Heart right ventricle (tissue), 16 donors: ENCODE measurements at regions not wholly inside any gene's neighbourhood (a gene's known extent, or its start where the extent isn't known, plus 50 kb on each side); places are given as distances from the start of the nearest gene placed in this dataset.

Source experiments
- ATAC-seq, 8 donors: fragments of 200-7000 bp; cut with Tn5 transposase; one replicate each; pipeline ENCODE4 v1.9.1; 2020; ENCODE audit warnings: mild to moderate bottlenecking in 8 of 8, moderate library complexity in 8 of 8, moderate number of reproducible peaks in 1 of 8
- DNase-seq, 2 donors: peaks; one replicate each; pipeline ENCODE4 v3.0.0-alpha.2; 2020
- H3K27ac ChIP-seq, 10 donors: fragments of 200-600 bp; sonication (generic) in 2 of 10; one replicate each; pipeline versions ENCODE4 v1.5.0 to v1.8.0; 2020 to 2022; ENCODE audit warnings: mild to moderate bottlenecking in 3 of 10
- H3K27me3 ChIP-seq, 7 donors: fragments of 200-600 bp; one replicate each; pipeline ENCODE4 v1.8.0; 2021 to 2022; ENCODE audit warnings: mild to moderate bottlenecking in 2 of 7
- H3K36me3 ChIP-seq, 9 donors: fragments of 200-600 bp; sonication (generic) in 1 of 9; one replicate each; pipeline versions ENCODE4 v1.5.0 to v1.8.0; 2020 to 2022; ENCODE audit warnings: mild to moderate bottlenecking in 2 of 9
- H3K4me1 ChIP-seq, 9 donors: fragments of 200-600 bp; sonication (generic) in 1 of 9; one replicate each; pipeline versions ENCODE4 v1.5.0 to v1.8.0; 2020 to 2022; ENCODE audit warnings: mild to moderate bottlenecking in 4 of 9
- H3K4me3 ChIP-seq, 10 donors: fragments of 200-600 bp; sonication (generic) in 2 of 10; one replicate each; pipeline versions ENCODE4 v1.5.0 to v1.8.0; 2020 to 2022; ENCODE audit warnings: mild to moderate bottlenecking in 7 of 10, moderate library complexity in 2 of 10
- H3K9me3 ChIP-seq, 11 donors: fragments of 200-600 bp in 10 of 11; sonication (generic) in 2 of 11; one replicate each; pipeline versions ENCODE4 v1.5.0 to v1.8.0; 2013 to 2022; ENCODE audit warnings: mild to moderate bottlenecking in 2 of 11, control low read depth in 1 of 11, moderate library complexity in 1 of 11
- WGBS, 2 donors: extraction: QIAGEN DNeasy Blood & Tissue Kit; methylation state at CpG; one replicate each; pipeline ENCODE4 v1.1.7; 2013; ENCODE audit warnings: inconsistent platforms in 1 of 2; 5-methylcytosine and 5-hydroxymethylcytosine counted together
- intact Hi-C, 10 donors: fragments of 100-400 bp; cut with DNase I; formaldehyde crosslinking; loops; one replicate each; pipeline versions ENCODE4 v1.11.1 to v1.14.2; 2022
- TF ChIP-seq, protein P1 (sequence below), 9 donors: fragments of 200-600 bp; sonication (generic) in 2 of 9; IDR thresholded peaks; one replicate each; pipeline versions ENCODE4 v1.5.0 to v1.8.0; 2021 to 2022; ENCODE audit warnings: antibody characterized with exemption in 9 of 9, mild to moderate bottlenecking in 5 of 9, moderate library complexity in 1 of 9
- donor health status: Arrhythmogenic right ventricular cardiomyopathy.
- donor health status: ischemic (EF 13 %, LVEDD 7.1; RV severe dilation, severe dysfunction).
- donor health status: healthy with polysubstance abuse.
- donor health status: DM: no; HTN: yes; CAD: no.
- donor health status: DM: no; HTN: no; CAD: no.
- donor health status: ischemic (EF 25% LVEDD 6.9; RV normal size, moderate dysfunction).
- donor health status: ischemic (EF 25% LVEDD 5.7; RV mildly dilated, moderate dysfunction).
- donor health status: healthy.
- donor health status: DM: yes; HTN: yes; CAD: no.
- donor health status: Ischemic cardiomyopathy.
- donor health status: ischemic (EF 35%, LVEDD 5.7; RV mildly dilated, moderate dysfunction).
- donor health status: nonischemic (EF 11% LVEDD 7.7; RV severe dilation, severe dysfunction).
- donor health status: DM: yes; HTN: yes; CAD: no.
- donor health status: PGD.
- donor health status: ischemic (EF 29% LVEDD 5.4; RV normal size, mild dysfunction).
- donor health status: nonischemic (EF 23%, LVEDD 6.1; RV moderate dilation, normal function).

DNA sequence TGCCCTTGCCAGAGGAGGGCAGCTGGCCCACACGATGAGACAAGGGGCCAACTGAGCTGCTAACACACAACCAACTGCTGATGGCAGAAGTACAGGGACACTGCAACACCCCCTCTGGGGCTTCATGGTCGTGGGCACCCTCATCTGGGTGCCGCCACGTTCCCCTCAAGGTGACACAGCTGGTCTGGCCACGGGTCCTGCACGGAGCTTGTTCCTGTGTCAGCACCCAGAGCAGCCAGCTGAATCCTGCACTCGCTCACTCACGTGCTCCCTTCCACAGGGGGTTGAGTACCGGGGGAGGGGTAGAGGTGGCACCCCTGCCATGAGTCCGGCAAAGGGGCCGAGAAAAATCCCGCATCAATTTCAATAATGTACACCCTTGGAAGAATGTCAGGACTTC, 1319.1 kb downstream of the REEP3 start:
- DNase-seq (no peak), ATAC-seq (no peak)
- H3K4me1 ChIP-seq, result no peaks in the 10 kb centered on the region
- TF ChIP-seq, protein P1, sequence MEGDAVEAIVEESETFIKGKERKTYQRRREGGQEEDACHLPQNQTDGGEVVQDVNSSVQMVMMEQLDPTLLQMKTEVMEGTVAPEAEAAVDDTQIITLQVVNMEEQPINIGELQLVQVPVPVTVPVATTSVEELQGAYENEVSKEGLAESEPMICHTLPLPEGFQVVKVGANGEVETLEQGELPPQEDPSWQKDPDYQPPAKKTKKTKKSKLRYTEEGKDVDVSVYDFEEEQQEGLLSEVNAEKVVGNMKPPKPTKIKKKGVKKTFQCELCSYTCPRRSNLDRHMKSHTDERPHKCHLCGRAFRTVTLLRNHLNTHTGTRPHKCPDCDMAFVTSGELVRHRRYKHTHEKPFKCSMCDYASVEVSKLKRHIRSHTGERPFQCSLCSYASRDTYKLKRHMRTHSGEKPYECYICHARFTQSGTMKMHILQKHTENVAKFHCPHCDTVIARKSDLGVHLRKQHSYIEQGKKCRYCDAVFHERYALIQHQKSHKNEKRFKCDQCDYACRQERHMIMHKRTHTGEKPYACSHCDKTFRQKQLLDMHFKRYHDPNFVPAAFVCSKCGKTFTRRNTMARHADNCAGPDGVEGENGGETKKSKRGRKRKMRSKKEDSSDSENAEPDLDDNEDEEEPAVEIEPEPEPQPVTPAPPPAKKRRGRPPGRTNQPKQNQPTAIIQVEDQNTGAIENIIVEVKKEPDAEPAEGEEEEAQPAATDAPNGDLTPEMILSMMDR (IDR thresholded peaks at IDR 0.05), result no peak
- H3K27ac ChIP-seq, result no peak overlapping the region
- intact Hi-C loops, result no loop called here
- 86 to 90% methylated on average over 12 of the region's 12 CpGs for WGBS, 2 donors
- no peaks in the 10 kb centered on the region for H3K9me3 ChIP-seq
- no peaks in the 10 kb centered on the region for H3K27me3 ChIP-seq
- H3K4me3 ChIP-seq, result no peak overlapping the region
- H3K36me3 ChIP-seq, result no peaks in the 10 kb centered on the region

DNA sequence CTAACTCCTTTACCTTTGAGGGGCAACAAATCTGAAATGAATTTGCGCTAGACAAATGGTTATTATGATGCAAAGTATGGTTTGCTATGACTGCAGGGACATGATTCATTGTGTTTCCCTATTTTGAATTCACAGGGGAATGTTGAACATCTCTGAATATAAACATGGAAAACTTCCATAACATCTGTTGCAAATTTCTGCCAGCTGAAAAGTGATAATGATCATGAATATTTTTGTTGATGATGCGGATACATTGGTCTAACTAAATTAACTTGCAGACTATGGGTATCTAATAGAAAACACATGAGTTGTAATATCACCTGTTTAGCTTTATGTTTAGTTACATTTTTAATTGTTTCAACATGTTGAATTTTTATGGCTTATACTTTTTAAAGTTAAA, 1325.5 kb downstream of the REEP3 start:
- Histone ChIP-seq H3K4me1 (no peaks in the 10 kb centered on the region), H3K27me3 (no peaks in the 10 kb centered on the region), H3K9me3 (peaks cover 0 to 3% (median 0%) of the 10 kb centered on the region in 11 donors), H3K27ac (no peak overlapping the region), H3K36me3 (no peaks in the 10 kb centered on the region), H3K4me3 (no peak overlapping the region)
- intact Hi-C loops, result no loop called here
- WGBS, 2 donors, result 72 to 85% methylated on average over 2 of the region's 2 CpGs
- ATAC-seq (no peak), DNase-seq (no peak)
- TF ChIP-seq, protein P1 (IDR thresholded peaks at IDR 0.05), result no peak

DNA sequence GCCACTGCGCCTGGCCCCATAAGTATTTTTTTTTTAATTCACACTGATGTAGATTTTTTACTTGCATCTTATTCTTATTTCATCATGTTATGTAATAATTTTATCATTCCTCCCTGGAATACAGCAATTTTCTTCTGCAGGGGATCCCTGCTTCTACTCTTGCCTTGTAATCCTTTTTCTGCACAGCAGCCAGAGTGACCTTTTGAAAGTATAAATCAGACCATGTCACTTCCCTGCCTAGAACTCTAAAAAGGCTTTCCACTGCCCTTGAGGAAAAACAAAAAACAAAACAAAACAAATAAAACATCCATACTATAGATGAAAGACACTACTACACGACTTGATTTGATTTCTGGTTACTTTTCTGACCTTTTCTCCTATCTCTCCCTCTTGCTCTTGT, 1334.7 kb downstream of the REEP3 start:
- Histone ChIP-seq H3K27ac (no peak overlapping the region), H3K4me1 (no peaks in the 10 kb centered on the region), H3K9me3 (no peaks in the 10 kb centered on the region), H3K36me3 (no peaks in the 10 kb centered on the region), H3K4me3 (no peak overlapping the region), H3K27me3 (no peaks in the 10 kb centered on the region)
- intact Hi-C loops, result no loop called here
- DNase-seq, result no peak
- ATAC-seq, result no peak
- TF ChIP-seq, protein P1 (IDR thresholded peaks at IDR 0.05), result no peak
- WGBS, 2 donors, result 55 to 63% methylated on average over 2 of the region's 2 CpGs

DNA sequence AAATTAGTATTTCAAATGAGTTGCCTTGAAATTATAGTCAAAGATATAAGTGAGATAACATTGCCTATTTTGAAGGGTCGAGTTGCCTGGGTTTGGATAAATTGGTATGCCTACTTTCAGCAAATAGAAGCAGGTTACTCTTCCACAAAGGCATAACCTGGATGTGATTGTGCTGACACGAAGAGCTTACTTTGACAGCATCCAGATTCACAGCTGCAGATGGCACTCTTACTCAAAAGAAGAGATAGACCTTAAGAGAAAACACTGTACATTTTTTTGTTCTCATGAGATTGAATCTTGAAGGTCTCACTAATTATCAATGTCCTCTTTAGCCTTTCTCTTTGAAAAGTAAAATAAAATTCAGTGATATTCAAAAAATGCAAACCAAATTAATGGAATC, 1338.7 kb downstream of the REEP3 start:
- no peaks in the 10 kb centered on the region for H3K9me3 ChIP-seq
- no peak overlapping the region for H3K4me3 ChIP-seq
- WGBS, 2 donors, result 37 to 43% methylated on average over 2 of the region's 2 CpGs
- no peak overlapping the region for H3K27ac ChIP-seq
- TF ChIP-seq, protein P1 (IDR thresholded peaks at IDR 0.05), result no peak
- ATAC-seq (no peak), DNase-seq (no peak)
- H3K27me3 ChIP-seq, result no peaks in the 10 kb centered on the region
- no peaks in the 10 kb centered on the region for H3K36me3 ChIP-seq
- no peaks in the 10 kb centered on the region for H3K4me1 ChIP-seq
- intact Hi-C loops, result no loop called here

DNA sequence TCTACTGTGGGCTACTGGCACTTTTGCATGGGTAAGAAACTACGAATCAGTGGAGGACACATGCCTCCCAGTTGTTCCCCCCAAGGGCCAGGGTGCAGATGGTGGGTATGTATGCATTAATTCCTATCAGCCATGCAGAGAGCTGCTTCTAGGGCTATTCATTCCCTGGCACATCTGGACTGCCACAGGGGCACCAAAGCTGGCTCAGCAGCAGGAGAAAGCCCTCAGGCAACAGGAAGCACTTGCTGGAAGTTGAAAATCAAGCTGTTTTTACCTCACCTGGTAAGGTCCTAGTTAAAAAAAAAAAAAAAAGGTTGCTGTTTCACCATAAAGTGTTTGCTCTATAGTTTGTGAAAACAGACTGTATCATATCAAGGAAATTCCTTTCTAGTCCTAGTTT, 1342.6 kb downstream of the REEP3 start:
- WGBS, 2 donors, result 79 to 80% methylated on average over 1 of the region's 1 CpG
- Histone ChIP-seq H3K27me3 (no peaks in the 10 kb centered on the region), H3K36me3 (no peaks in the 10 kb centered on the region), H3K9me3 (no peaks in the 10 kb centered on the region), H3K4me3 (no peak overlapping the region), H3K4me1 (no peaks in the 10 kb centered on the region), H3K27ac (no peak overlapping the region)
- TF ChIP-seq, protein P1 (IDR thresholded peaks at IDR 0.05), result no peak
- intact Hi-C loops, result no loop called here
- no peak for ATAC-seq
- DNase-seq, result no peak
